ENCODE measurements at regions not wholly inside any gene's neighbourhood (a gene's known extent, or its start where the extent isn't known, plus 50 kb on each side); places are given as distances from the start of the nearest gene placed in this dataset.

DNA sequence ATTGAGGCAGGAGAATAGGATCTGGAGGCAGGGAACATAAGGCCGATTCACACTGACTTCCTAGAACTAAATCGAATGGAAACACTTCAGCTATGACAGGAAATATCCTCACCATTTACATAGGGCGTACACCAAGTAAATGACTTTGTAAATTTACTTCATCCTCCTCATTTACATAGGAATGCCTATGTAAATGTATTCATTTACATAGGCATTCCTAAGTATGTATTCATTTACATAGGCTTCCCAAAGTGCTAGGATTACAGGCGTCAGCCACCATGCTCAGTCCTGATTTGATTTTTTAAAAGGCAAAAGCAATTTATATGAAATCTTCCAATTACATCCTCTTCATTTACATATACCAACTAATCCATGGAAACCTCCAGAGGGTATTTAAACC lies 133.1 kb upstream of the RFC3 start:
- TF ChIP-seq, protein P1, sequence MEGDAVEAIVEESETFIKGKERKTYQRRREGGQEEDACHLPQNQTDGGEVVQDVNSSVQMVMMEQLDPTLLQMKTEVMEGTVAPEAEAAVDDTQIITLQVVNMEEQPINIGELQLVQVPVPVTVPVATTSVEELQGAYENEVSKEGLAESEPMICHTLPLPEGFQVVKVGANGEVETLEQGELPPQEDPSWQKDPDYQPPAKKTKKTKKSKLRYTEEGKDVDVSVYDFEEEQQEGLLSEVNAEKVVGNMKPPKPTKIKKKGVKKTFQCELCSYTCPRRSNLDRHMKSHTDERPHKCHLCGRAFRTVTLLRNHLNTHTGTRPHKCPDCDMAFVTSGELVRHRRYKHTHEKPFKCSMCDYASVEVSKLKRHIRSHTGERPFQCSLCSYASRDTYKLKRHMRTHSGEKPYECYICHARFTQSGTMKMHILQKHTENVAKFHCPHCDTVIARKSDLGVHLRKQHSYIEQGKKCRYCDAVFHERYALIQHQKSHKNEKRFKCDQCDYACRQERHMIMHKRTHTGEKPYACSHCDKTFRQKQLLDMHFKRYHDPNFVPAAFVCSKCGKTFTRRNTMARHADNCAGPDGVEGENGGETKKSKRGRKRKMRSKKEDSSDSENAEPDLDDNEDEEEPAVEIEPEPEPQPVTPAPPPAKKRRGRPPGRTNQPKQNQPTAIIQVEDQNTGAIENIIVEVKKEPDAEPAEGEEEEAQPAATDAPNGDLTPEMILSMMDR (conservative IDR thresholded peaks at IDR 0.05) = no peak
- TF ChIP-seq ZFX (IDR thresholded peaks at IDR 0.05) = no peak

Measured in C4-2B (cell line).